ENCODE measurements at regions not wholly inside any gene's neighbourhood (a gene's known extent, or its start where the extent isn't known, plus 50 kb on each side); places are given as distances from the start of the nearest gene placed in this dataset.

DNA sequence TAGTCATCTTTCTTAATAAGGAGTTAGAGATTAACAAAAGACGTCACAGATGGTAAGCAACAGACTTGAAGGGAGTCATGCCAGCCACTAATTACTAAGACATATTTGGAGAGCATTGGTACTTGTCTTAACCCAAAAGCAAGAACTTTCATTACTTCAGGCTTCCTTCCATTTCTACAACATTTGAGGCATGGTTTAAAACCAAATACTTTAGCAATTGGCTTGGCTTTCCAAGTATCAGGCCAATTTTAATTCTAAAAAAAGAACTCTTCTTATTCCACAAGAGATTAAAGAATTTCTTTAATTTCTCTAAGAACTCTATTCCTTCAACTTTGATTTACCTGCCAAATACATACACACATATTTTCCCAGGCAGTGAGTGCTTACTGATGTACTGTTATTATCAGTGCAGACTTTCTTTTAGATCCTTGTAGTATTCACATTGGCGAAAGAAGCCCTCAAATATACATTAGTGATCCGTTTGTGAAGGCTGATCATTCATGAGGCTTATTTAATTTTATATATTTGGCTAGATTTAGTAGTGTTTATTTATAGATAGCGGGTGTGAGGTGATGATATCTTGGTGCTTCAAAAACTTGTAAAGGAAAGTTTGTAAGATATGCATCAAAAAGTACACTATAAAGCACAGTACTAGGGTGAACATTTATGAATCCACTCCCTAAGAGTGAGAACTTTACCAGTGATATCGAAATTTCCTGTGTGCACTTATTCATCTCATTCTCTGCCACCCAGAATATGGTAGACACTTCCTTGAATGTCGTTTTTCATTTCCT lies 229.2 kb downstream of the MFSD1 start (continued):
- TF ChIP-seq, protein P1, sequence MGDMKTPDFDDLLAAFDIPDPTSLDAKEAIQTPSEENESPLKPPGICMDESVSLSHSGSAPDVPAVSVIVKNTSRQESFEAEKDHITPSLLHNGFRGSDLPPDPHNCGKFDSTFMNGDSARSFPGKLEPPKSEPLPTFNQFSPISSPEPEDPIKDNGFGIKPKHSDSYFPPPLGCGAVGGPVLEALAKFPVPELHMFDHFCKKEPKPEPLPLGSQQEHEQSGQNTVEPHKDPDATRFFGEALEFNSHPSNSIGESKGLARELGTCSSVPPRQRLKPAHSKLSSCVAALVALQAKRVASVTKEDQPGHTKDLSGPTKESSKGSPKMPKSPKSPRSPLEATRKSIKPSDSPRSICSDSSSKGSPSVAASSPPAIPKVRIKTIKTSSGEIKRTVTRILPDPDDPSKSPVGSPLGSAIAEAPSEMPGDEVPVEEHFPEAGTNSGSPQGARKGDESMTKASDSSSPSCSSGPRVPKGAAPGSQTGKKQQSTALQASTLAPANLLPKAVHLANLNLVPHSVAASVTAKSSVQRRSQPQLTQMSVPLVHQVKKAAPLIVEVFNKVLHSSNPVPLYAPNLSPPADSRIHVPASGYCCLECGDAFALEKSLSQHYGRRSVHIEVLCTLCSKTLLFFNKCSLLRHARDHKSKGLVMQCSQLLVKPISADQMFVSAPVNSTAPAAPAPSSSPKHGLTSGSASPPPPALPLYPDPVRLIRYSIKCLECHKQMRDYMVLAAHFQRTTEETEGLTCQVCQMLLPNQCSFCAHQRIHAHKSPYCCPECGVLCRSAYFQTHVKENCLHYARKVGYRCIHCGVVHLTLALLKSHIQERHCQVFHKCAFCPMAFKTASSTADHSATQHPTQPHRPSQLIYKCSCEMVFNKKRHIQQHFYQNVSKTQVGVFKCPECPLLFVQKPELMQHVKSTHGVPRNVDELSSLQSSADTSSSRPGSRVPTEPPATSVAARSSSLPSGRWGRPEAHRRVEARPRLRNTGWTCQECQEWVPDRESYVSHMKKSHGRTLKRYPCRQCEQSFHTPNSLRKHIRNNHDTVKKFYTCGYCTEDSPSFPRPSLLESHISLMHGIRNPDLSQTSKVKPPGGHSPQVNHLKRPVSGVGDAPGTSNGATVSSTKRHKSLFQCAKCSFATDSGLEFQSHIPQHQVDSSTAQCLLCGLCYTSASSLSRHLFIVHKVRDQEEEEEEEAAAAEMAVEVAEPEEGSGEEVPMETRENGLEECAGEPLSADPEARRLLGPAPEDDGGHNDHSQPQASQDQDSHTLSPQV (IDR thresholded peaks at IDR 0.05) = no peak
- TF ChIP-seq, protein P2, sequence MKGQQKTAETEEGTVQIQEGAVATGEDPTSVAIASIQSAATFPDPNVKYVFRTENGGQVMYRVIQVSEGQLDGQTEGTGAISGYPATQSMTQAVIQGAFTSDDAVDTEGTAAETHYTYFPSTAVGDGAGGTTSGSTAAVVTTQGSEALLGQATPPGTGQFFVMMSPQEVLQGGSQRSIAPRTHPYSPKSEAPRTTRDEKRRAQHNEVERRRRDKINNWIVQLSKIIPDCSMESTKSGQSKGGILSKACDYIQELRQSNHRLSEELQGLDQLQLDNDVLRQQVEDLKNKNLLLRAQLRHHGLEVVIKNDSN (CRISPR knock-in tag; IDR thresholded peaks at IDR 0.05) = no peak
- no peak for TF ChIP-seq ZNF561 (CRISPR knock-in tag; conservative IDR thresholded peaks at IDR 0.05)

DNA sequence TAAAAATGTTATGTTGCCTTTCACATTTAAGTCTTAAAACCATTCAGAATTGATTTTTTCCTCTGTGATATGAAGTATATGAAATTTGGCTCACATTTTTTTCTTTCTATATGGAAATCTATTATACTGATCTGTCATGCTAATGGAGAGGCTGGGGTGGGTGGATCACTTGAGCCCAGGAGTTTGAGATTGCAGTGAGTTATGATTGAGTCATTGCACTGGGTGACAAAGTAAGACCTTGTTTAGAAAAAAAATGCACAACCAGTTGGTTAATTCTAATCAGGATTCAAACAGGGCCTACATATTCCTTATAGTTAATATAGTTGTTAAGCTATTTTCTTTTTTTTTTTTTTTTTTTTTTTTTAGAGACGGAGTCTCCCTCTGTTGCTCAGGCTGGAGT lies 230.5 kb downstream of the MFSD1 start:
- Histone ChIP-seq H3K4me1 (replicated peaks in 1 of 2; ENCODE audit: control insufficient read depth in 2 of 2, insufficient read depth in 2 of 2, low read length in 2 of 2) (no peaks in the 10 kb centered on the region), H3K27ac (ENCODE audit: extremely low read depth, low read depth, low read length) (no peak overlapping the region), H3K36me3 (ENCODE audit: control insufficient read depth, insufficient read depth, low read length) (no peaks in the 10 kb centered on the region), H2AFZ (ENCODE audit: low read depth, low read length) (no peak overlapping the region), H3K9ac (ENCODE audit: insufficient read depth in 1 of 2, low read depth in 2 of 2, low read length in 2 of 2) (no peak overlapping the region), H3K4me2 (ENCODE audit: insufficient read depth, low read length) (no peak overlapping the region), H3K79me2 (ENCODE audit: control insufficient read depth, insufficient read depth, low read length) (no peaks in the 10 kb centered on the region), H3K4me3 (no peak overlapping the region), H3K9me1 (ENCODE audit: control insufficient read depth, insufficient read depth, low read length) (no peaks in the 10 kb centered on the region), H3K27me3 (ENCODE audit: control insufficient read depth in 2 of 2, insufficient read depth in 2 of 2, low read length in 2 of 2) (no peaks in the 10 kb centered on the region), H4K20me1 (replicated peaks; ENCODE audit: control insufficient read depth, insufficient read depth, low read length) (no peaks in the 10 kb centered on the region), H3K9me3 (replicated peaks; ENCODE audit: control insufficient read depth, insufficient read depth, low read depth, low read length) (no peaks in the 10 kb centered on the region)
- no TSS peak for BruUV-seq (replicated peaks)
- intact Hi-C loops (cut with micrococcal nuclease) = no loop called here
- FAIRE-seq = no peak
- in situ Hi-C loops (cut with MboI) = no loop called here
- no CpG with 5 or more reads among the region's 1 CpG for WGBS (ENCODE audit: insufficient coverage, low coverage, missing lambda C conversion rate)
- ATAC-seq = no peak
- POLR2A ChIA-PET = no interaction called here
- CTCF ChIA-PET (ENCODE audit: low intra/inter-chr PET ratio) = no interaction called here
- DNase-seq (ENCODE audit: extremely low read depth in 1 of 4, low spot score in 3 of 4) = no peak
- no peak for TF ChIP-seq POLR3A (IDR thresholded peaks at IDR 0.05; ENCODE audit: borderline replicate concordance, extremely low read depth, insufficient read depth, insufficient read length)
